CD4-positive, alpha-beta T cell (primary cell): ENCODE measurements at regions not wholly inside any gene's neighbourhood (a gene's known extent, or its start where the extent isn't known, plus 50 kb on each side); places are given as distances from the start of the nearest gene placed in this dataset.

Experiments
- ATAC-seq: fragments of 200-7000 bp; cut with Tn5 transposase; one replicate; pipeline ENCODE4 v1.10.0; 2022; ENCODE audit warnings: mild to moderate bottlenecking; ENCODE audit not compliant: poor library complexity
- CTCF ChIA-PET: fragments of 350-600 bp; sonication (Branson Sonifier 250); formaldehyde crosslinking; loops from one replicate; lab custom pipeline; 2021; ENCODE audit warnings: antibody characterized with exemption, inconsistent platforms; lab: Charles Lee
- POLR2A ChIA-PET: fragments of 350-600 bp; sonication (Branson Sonifier 250); formaldehyde crosslinking; loops from one replicate; lab custom pipeline; 2021; ENCODE audit warnings: antibody characterized with exemption, inconsistent platforms; lab: Charles Lee
- DNase-seq, 14 experiments: peaks; one replicate each; pipeline ENCODE4 v3.0.0-alpha.2; 2013 to 2020; ENCODE audit warnings: mixed read lengths in 2 of 14
- H3K27ac ChIP-seq, 2 donors: one replicate each; pipeline versions ENCODE4 v1.5.1 to v1.7.0; 2013; ENCODE audit warnings: low read length in 2 of 2, low read depth in 1 of 2, mild to moderate bottlenecking in 1 of 2
- H3K27me3 ChIP-seq, 2 experiments: 1 replicate in 1 of 2; 2 replicates in 1 of 2; pipeline versions ENCODE4 v1.6.1 to v1.7.0; 2013; ENCODE audit warnings: low read length in 2 of 2, control low read depth in 1 of 2, mild to moderate bottlenecking in 1 of 2, moderate library complexity in 1 of 2; ENCODE audit not compliant: insufficient read depth in 2 of 2, control insufficient read depth in 1 of 2
- H3K36me3 ChIP-seq: one replicate; pipeline ENCODE4 v1.6.1; 2013; ENCODE audit warnings: low read length, control low read depth; ENCODE audit not compliant: insufficient read depth
- H3K4me1 ChIP-seq: one replicate; pipeline ENCODE4 v1.6.1; 2013; ENCODE audit warnings: low read length, control low read depth; ENCODE audit not compliant: insufficient read depth
- H3K4me3 ChIP-seq: one replicate; pipeline ENCODE4 v1.5.1; 2013; ENCODE audit warnings: mild to moderate bottlenecking, low read length, moderate library complexity
- H3K9me3 ChIP-seq, 2 experiments: 1 replicate in 1 of 2; 2 replicates in 1 of 2; pipeline versions ENCODE4 v1.6.1 to v1.7.0; 2013; ENCODE audit warnings: low read length in 2 of 2, mild to moderate bottlenecking in 2 of 2, control low read depth in 1 of 2, moderate library complexity in 1 of 2; ENCODE audit not compliant: control insufficient read depth in 1 of 2, insufficient read depth in 1 of 2
- H3K27ac Mint-ChIP-seq: one replicate; pipeline ENCODE4 v1.8.0; 2020; ENCODE audit warnings: mixed read lengths
- H3K27me3 Mint-ChIP-seq: one replicate; pipeline ENCODE4 v1.8.0; 2021; ENCODE audit warnings: mixed read lengths
- H3K36me3 Mint-ChIP-seq: one replicate; pipeline ENCODE4 v1.8.0; 2021; ENCODE audit warnings: low read depth, mixed read lengths
- H3K4me1 Mint-ChIP-seq: one replicate; pipeline ENCODE4 v1.8.0; 2021; ENCODE audit warnings: low read depth, mixed read lengths
- H3K4me3 Mint-ChIP-seq: one replicate; pipeline ENCODE4 v1.8.0; 2020; ENCODE audit warnings: mild to moderate bottlenecking, mixed read lengths
- H3K9me3 Mint-ChIP-seq: one replicate; pipeline ENCODE4 v1.8.0; 2020; ENCODE audit warnings: mixed read lengths
- intact Hi-C, 2 experiments: fragments of 100-400 bp; cut with DNase I in 1 of 2; cut with micrococcal nuclease in 1 of 2; formaldehyde crosslinking; loops; one replicate each; pipeline versions ENCODE4 v1.15.1 to v1.9.0; 2023 to 2025; cut with DNase I, micrococcal nuclease
- TF ChIP-seq, protein P1 (sequence below): fragments of 200-600 bp; IDR thresholded peaks from one replicate; pipeline ENCODE4 v1.8.0; 2022; ENCODE audit warnings: antibody characterized with exemption, mild to moderate bottlenecking

DNA sequence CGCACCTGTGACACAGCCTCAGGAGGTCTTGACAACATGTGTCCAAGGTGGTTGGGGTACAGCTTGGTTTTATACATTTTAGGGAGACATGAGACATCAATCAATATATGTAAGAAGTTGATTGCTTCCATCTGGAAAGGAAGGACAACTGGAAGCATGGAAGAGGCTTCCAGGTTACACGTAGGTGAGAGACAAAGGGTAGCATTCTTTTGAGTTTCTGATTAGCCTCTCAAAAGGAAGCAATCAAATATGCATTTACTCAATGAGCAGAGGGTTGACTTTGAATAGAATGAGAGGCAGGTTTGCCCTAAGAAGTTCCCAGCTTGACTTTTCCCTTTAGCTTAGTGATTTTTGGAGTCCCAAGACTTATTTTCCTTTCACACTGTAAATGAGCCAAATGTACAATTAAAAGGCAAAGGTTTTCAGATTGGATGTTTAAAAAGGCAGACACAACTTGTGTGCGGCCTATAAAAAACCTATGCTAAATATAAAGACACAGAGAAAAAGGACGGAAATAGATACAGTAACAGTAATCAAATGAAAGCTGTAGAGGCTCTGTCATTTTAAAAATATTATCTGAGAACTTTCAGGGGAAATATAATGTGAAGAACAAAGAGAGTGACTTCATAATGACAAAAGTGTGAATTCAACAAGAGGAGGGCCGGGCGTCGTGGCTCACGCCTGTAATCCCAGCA, 65.7 kb upstream of the LANCL2 start:
- Histone ChIP-seq H3K36me3 (no peaks in the 10 kb centered on the region), H3K4me3 (no peak overlapping the region), H3K9me3 (no peaks in the 10 kb centered on the region), H3K4me1 (no peaks in the 10 kb centered on the region), H3K27me3 (no peaks in the 10 kb centered on the region), H3K27ac (no peak overlapping the region)
- TF ChIP-seq, protein P1, sequence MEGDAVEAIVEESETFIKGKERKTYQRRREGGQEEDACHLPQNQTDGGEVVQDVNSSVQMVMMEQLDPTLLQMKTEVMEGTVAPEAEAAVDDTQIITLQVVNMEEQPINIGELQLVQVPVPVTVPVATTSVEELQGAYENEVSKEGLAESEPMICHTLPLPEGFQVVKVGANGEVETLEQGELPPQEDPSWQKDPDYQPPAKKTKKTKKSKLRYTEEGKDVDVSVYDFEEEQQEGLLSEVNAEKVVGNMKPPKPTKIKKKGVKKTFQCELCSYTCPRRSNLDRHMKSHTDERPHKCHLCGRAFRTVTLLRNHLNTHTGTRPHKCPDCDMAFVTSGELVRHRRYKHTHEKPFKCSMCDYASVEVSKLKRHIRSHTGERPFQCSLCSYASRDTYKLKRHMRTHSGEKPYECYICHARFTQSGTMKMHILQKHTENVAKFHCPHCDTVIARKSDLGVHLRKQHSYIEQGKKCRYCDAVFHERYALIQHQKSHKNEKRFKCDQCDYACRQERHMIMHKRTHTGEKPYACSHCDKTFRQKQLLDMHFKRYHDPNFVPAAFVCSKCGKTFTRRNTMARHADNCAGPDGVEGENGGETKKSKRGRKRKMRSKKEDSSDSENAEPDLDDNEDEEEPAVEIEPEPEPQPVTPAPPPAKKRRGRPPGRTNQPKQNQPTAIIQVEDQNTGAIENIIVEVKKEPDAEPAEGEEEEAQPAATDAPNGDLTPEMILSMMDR, result no peak
- Mint-ChIP-seq H3K4me1 (no peaks in the 10 kb centered on the region), H3K4me3 (no peak overlapping the region), H3K27me3 (peaks cover 34% of the 10 kb centered on the region), H3K9me3 (no peaks in the 10 kb centered on the region), H3K27ac (no peak overlapping the region), H3K36me3 (no peaks in the 10 kb centered on the region)
- intact Hi-C loops, result no loop called here
- ChIA-PET POLR2A (no interaction called here), CTCF (interaction anchor here (1.9 kb wide), 1 partner anchor 9 kb away, joined by 4 read pairs; no protein-coding TSS in a partner anchor)
- DNase-seq (no peak), ATAC-seq (no peak)

DNA sequence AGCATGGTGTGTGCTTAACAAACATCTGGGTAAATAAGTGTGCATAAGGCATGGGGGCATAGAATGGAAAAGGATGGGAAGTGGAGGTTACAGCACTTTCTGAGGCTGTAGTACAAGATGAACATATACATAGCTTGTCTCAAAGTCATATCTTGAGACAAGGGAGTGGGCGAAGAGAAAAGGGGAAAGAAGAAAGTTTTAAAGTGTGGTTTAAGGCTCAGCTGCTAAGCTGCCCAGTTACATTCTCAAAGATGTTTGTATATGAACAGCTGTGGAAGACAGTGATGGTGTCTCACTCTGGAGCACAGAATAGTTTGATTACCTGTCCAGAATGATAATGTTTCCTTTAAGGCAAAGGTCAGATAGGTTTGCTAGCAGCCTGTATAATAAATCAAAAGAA, 61.9 kb upstream of the LANCL2 start:
- H3K27ac Mint-ChIP-seq, result no peak overlapping the region
- CTCF ChIA-PET, result no interaction called here
- POLR2A ChIA-PET, result no interaction called here
- Histone ChIP-seq H3K4me3 (no peak overlapping the region), H3K27me3 (no peaks in the 10 kb centered on the region), H3K4me1 (peaks cover 10% of the 10 kb centered on the region), H3K27ac (no peak overlapping the region), H3K36me3 (no peaks in the 10 kb centered on the region), H3K9me3 (no peaks in the 10 kb centered on the region)
- no peak overlapping the region for H3K4me3 Mint-ChIP-seq
- H3K27me3 Mint-ChIP-seq, result peaks cover 28% of the 10 kb centered on the region
- DNase-seq, result no peak
- ATAC-seq, result no peak
- no peaks in the 10 kb centered on the region for H3K9me3 Mint-ChIP-seq
- intact Hi-C loops, result no loop called here
- H3K4me1 Mint-ChIP-seq, result no peaks in the 10 kb centered on the region
- TF ChIP-seq, protein P1, result no peak
- H3K36me3 Mint-ChIP-seq, result no peaks in the 10 kb centered on the region

DNA sequence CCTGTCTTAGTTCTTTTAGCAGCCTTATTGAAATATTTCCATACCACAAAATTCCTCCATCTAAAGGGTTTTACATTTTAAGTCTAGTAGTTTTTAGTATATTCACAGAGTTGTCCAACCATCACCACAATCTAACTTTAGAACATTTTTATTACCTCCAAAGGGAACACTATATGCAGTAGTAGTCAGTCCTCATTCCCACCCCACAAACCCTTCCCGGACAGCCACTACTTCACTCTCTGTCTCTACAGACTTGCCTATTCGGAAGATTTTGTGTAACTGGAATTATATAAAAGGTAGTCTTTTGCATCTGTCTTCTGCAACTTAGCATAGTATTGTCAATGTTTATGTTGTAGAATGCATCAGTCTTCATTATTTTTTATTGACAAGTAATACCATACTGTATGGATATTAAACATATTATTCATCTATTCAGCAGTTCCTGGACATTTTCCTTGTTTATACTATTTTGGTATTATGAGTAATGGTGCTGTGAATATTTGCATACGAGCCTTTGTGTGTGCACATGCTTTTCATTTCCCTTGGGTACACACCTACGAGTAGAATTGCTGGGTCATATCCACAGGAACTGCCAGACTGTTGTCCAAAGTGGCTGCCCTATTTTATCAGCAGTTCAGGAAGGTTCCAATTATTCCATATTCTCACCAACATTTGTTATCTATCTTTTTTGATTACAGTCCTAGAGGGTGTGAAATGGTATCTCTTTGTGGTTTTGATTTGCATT, 60.9 kb upstream of the LANCL2 start:
- ATAC-seq (no peak), DNase-seq (no peak)
- peaks cover 19% of the 10 kb centered on the region for H3K27me3 Mint-ChIP-seq
- H3K4me3 Mint-ChIP-seq, result no peak overlapping the region
- Histone ChIP-seq H3K27ac (no peak overlapping the region), H3K27me3 (no peaks in the 10 kb centered on the region), H3K9me3 (no peaks in the 10 kb centered on the region), H3K4me1 (peaks cover 20% of the 10 kb centered on the region), H3K36me3 (no peaks in the 10 kb centered on the region), H3K4me3 (no peak overlapping the region)
- TF ChIP-seq, protein P1, result no peak
- CTCF ChIA-PET, result no interaction called here
- POLR2A ChIA-PET, result no interaction called here
- H3K27ac Mint-ChIP-seq, result no peak overlapping the region
- H3K4me1 Mint-ChIP-seq, result peaks cover 9% of the 10 kb centered on the region
- intact Hi-C loops, result no loop called here
- H3K9me3 Mint-ChIP-seq, result no peaks in the 10 kb centered on the region
- H3K36me3 Mint-ChIP-seq, result no peaks in the 10 kb centered on the region
